Esophagus muscularis mucosa (tissue), 3 donors: ENCODE measurements at regions not wholly inside any gene's neighbourhood (a gene's known extent, or its start where the extent isn't known, plus 50 kb on each side); places are given as distances from the start of the nearest gene placed in this dataset.

Experiments
- CTCF ChIP-seq, 3 experiments: fragments of 200-600 bp in 2 of 3; fragments of 450-650 bp in 1 of 3; sonication (generic) in 2 of 3; IDR thresholded peaks; one replicate each; pipeline ENCODE4 v1.5.1; 2017 to 2019; ENCODE audit warnings: antibody characterized with exemption in 3 of 3, mild to moderate bottlenecking in 2 of 3, moderate library complexity in 1 of 3
- POLR2AphosphoS5 ChIP-seq, 2 donors: sonication (generic); formaldehyde crosslinking; IDR thresholded peaks; one replicate each; pipeline ENCODE4 v1.6.1; 2017; ENCODE audit warnings: antibody characterized with exemption in 2 of 2

GRCh38 chr5:2193542-2194235, 311.0 kb upstream of the IRX4 start:
- no peak for TF ChIP-seq POLR2AphosphoS5 (IDR thresholded peaks at IDR 0.05)
- no peak for TF ChIP-seq CTCF (IDR thresholded peaks at IDR 0.05)
